ENCODE measurements at regions not wholly inside any gene's neighbourhood (a gene's known extent, or its start where the extent isn't known, plus 50 kb on each side); places are given as distances from the start of the nearest gene placed in this dataset.

GRCh38 chr1:37240897-37241296, 206.6 kb upstream of the GRIK3 start:
- Histone ChIP-seq H3K4me3 (no peak overlapping the region), H3K27me3 (ENCODE audit: control insufficient read depth in 3 of 3, insufficient read depth in 3 of 3, low read length in 2 of 3) (peaks cover 0 to 5% (median 0%) of the 10 kb centered on the region in 3 donors), H3K9ac (ENCODE audit: insufficient read depth in 1 of 2, low read length in 2 of 2) (no peak overlapping the region), H3K4me1 (ENCODE audit: control insufficient read depth in 5 of 5, insufficient read depth in 5 of 5, low read length in 5 of 5) (no peaks in the 10 kb centered on the region), H3K27ac (ENCODE audit: low read depth in 1 of 2, low read length in 1 of 2) (no peak overlapping the region), H3K36me3 (ENCODE audit: control insufficient read depth in 4 of 4, insufficient read depth in 4 of 4, low read length in 4 of 4) (no peaks in the 10 kb centered on the region), H3K9me3 (ENCODE audit: control insufficient read depth in 4 of 4, insufficient read depth in 3 of 4, low read length in 3 of 4) (peaks cover 0 to 2% (median 0%) of the 10 kb centered on the region in 4 donors)
- WGBS, 2 donors = 26 to 33% methylated on average over 15 of the region's 15 CpGs
- DNase-seq (no peak), ATAC-seq (ENCODE audit: insufficient read depth, low FRiP score) (no peak)
- TF ChIP-seq CTCF (IDR thresholded peaks at IDR 0.05; ENCODE audit: control extremely low read depth, extremely low read depth) = no peak

GRCh38 chr1:37242501-37242900, 208.2 kb upstream of the GRIK3 start:
- H3K9me3 ChIP-seq (ENCODE audit: control insufficient read depth in 4 of 4, insufficient read depth in 3 of 4, low read length in 3 of 4) = peaks cover 0 to 2% (median 0%) of the 10 kb centered on the region in 4 donors
- no peak overlapping the region for H3K9ac ChIP-seq (ENCODE audit: insufficient read depth in 1 of 2, low read length in 2 of 2)
- TF ChIP-seq CTCF (IDR thresholded peaks at IDR 0.05; ENCODE audit: control extremely low read depth, extremely low read depth) = no peak
- ATAC-seq (ENCODE audit: insufficient read depth, low FRiP score) (no peak), DNase-seq (no peak)
- no peak overlapping the region for H3K27ac ChIP-seq (ENCODE audit: low read depth in 1 of 2, low read length in 1 of 2)
- no peak overlapping the region for H3K4me3 ChIP-seq
- no peaks in the 10 kb centered on the region for H3K27me3 ChIP-seq (ENCODE audit: control insufficient read depth in 3 of 3, insufficient read depth in 3 of 3, low read length in 2 of 3)
- WGBS, 2 donors = 58 to 63% methylated on average over 5 of the region's 5 CpGs
- no peaks in the 10 kb centered on the region for H3K36me3 ChIP-seq (ENCODE audit: control insufficient read depth in 4 of 4, insufficient read depth in 4 of 4, low read length in 4 of 4)
- no peaks in the 10 kb centered on the region for H3K4me1 ChIP-seq (ENCODE audit: control insufficient read depth in 5 of 5, insufficient read depth in 5 of 5, low read length in 5 of 5)

GRCh38 chr1:37243368-37244082, 209.2 kb upstream of the GRIK3 start:
- H3K27ac ChIP-seq (ENCODE audit: low read depth in 1 of 2, low read length in 1 of 2) = no peak overlapping the region
- DNase-seq = no peak
- peaks cover 0 to 2% (median 0%) of the 10 kb centered on the region in 4 donors for H3K9me3 ChIP-seq (ENCODE audit: control insufficient read depth in 4 of 4, insufficient read depth in 3 of 4, low read length in 3 of 4)
- H3K27me3 ChIP-seq (ENCODE audit: control insufficient read depth in 3 of 3, insufficient read depth in 3 of 3, low read length in 2 of 3) = no peaks in the 10 kb centered on the region
- ATAC-seq (ENCODE audit: insufficient read depth, low FRiP score) = no peak
- H3K4me1 ChIP-seq (ENCODE audit: control insufficient read depth in 5 of 5, insufficient read depth in 5 of 5, low read length in 5 of 5) = no peaks in the 10 kb centered on the region
- no peak for TF ChIP-seq CTCF (IDR thresholded peaks at IDR 0.05; ENCODE audit: control extremely low read depth, extremely low read depth)
- H3K36me3 ChIP-seq (ENCODE audit: control insufficient read depth in 4 of 4, insufficient read depth in 4 of 4, low read length in 4 of 4) = no peaks in the 10 kb centered on the region
- H3K4me3 ChIP-seq = no peak overlapping the region
- H3K9ac ChIP-seq (ENCODE audit: insufficient read depth in 1 of 2, low read length in 2 of 2) = no peak overlapping the region
- WGBS, 2 donors = 55 to 64% methylated on average over 12 of the region's 12 CpGs

GRCh38 chr1:37244083-37244480, 209.8 kb upstream of the GRIK3 start:
- Histone ChIP-seq H3K9me3 (ENCODE audit: control insufficient read depth in 4 of 4, insufficient read depth in 3 of 4, low read length in 3 of 4) (peaks cover 0 to 2% (median 0%) of the 10 kb centered on the region in 4 donors), H3K27ac (ENCODE audit: low read depth in 1 of 2, low read length in 1 of 2) (no peak overlapping the region), H3K4me3 (no peak overlapping the region), H3K27me3 (ENCODE audit: control insufficient read depth in 3 of 3, insufficient read depth in 3 of 3, low read length in 2 of 3) (no peaks in the 10 kb centered on the region), H3K9ac (ENCODE audit: insufficient read depth in 1 of 2, low read length in 2 of 2) (no peak overlapping the region), H3K4me1 (ENCODE audit: control insufficient read depth in 5 of 5, insufficient read depth in 5 of 5, low read length in 5 of 5) (no peaks in the 10 kb centered on the region), H3K36me3 (ENCODE audit: control insufficient read depth in 4 of 4, insufficient read depth in 4 of 4, low read length in 4 of 4) (no peaks in the 10 kb centered on the region)
- ATAC-seq (ENCODE audit: insufficient read depth, low FRiP score) (no peak), DNase-seq (no peak)
- 70 to 74% methylated on average over 6 of the region's 6 CpGs for WGBS, 2 donors
- no peak for TF ChIP-seq CTCF (IDR thresholded peaks at IDR 0.05; ENCODE audit: control extremely low read depth, extremely low read depth)

All from lung (tissue), 11 donors.